HG03521 (cell line): ENCODE measurements at regions not wholly inside any gene's neighbourhood (a gene's known extent, or its start where the extent isn't known, plus 50 kb on each side); places are given as distances from the start of the nearest gene placed in this dataset.
"Not testable (repeated sequence)": the region's sequence is repeated elsewhere in the genome, so short reads cannot be mapped to it uniquely, and the experiment has no call there.

Source experiments
- ATAC-seq: cut with Tn5 transposase; IDR thresholded peaks from one replicate; pipeline ENCODE4 v1.9.1; 2021; ENCODE audit warnings: mild to moderate bottlenecking, moderate library complexity; ENCODE audit not compliant: unreplicated experiment

DNA sequence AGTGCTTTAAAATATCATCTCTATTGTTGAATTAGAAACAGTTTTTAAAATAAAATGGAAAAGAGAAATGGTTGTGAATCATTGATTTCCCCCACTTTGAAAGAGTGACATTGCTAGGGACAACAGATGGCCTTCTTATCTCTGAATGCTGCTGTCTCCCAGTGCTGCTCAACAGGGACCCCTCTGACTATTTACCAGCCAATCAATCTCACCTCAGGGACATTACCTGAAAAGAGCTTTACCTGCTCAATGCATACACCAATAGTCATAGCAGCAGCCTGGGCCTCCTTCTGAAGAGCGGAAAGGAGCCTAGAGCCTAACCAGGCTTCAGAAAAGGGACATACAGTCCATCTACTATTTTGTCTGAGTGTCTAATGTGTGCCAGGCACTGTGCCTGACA, 162.8 kb downstream of the CGGBP1 start:
- ATAC-seq, result no peak

GRCh38 chr3:87873136-87873535, 185.7 kb downstream of the CGGBP1 start:
- no peak for ATAC-seq

DNA sequence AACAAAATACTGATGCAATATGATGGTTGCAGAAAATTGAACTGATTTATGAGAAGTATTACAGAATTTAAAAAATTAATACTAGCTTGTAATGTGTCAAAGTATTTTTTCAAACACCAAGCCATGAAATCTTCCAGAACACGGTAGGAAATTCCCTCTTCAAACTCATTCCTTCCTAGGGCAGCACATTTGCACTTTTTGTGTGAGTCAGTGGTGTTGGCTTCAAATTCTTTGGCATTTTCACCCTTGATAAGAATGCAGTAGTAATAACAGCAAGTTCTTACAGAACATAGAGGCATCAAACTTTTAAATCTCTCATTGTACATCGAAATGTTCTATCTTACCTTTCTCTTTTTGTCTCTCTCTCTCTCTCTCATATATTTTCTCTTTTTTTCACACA, 191.8 kb downstream of the CGGBP1 start:
- ATAC-seq, result no peak

DNA sequence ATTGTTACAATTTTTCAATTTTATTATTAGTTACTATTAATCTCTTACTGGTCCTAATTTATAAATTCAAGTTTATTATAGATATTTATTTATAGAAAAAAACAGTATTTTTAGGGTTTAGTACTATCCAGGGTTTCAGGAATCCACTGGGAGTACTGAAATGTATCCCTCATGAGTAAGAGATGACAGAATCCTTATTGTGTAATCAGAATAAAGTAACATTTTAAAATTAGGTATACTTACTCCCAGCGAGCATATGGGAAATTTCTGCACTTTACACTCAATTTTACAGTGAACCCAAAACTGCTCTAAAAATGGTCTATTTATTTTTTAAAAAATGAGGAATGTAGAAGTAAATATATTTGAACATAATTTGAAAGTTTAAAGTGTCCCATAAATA, 202.7 kb downstream of the CGGBP1 start:
- no peak for ATAC-seq

DNA sequence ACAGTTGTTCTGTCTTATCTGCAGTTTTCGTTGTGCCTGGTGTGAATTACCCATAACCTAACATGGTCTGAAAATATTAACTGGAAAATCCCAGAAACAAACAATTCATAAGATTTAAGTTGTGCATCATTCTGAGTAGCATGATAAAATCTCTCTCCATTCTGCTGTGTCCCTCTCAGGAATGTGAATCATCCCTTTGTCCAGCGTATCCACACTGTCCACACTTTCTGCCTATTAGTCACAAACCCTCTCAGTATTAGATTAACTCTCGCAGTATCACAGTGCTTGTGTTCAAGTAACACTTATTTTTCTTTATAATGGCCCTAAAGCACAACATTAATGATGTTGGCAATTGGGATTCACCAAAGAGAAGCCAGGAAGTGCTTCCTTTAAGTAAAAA, 203.2 kb downstream of the CGGBP1 start:
- ATAC-seq, result no peak

- no peak for ATAC-seq
These were observed 203.6 kb downstream of the CGGBP1 start for GRCh38 chr3:87855211-87855610.

DNA sequence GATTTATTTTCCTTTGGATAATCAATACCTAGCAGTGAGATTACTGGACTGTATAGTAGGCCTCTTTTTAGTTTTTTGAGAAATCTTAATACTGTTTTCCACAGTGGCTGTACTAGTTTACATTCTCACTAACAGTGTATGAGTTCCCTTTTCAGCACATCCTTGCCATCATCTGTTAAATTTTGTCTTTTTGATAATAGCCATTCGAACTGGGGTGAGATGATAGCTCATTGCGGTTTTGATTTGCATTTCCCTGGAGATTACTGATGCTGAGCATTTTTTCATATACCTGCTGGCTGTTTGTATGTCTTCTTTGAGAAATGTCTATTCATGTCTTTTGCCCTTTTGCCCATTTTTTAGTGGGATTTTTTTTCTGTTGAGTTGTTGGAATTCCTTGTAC, 210.8 kb downstream of the CGGBP1 start:
- ATAC-seq, result no peak

DNA sequence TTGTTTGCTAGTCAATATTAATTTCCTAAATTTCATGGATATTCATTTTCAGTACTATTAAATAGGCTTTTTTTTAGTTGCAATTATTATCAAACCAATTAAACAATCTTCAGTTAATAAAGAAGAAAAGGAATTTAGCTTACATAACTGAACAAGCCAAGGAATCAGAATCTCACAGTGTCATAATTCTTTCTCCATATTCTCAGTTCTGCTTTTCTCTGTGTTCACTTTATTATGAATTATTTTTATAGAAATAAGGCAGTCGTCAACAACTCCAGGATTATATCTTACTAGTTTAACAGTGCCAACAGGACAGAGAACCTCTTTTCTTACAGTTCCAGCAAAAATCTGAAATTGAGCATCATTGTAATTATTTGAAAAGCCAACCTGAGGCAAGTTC, 221.7 kb downstream of the CGGBP1 start:
- ATAC-seq, result no peak

GRCh38 chr3:87836026-87836425, 222.8 kb downstream of the CGGBP1 start:
- ATAC-seq, result no peak

DNA sequence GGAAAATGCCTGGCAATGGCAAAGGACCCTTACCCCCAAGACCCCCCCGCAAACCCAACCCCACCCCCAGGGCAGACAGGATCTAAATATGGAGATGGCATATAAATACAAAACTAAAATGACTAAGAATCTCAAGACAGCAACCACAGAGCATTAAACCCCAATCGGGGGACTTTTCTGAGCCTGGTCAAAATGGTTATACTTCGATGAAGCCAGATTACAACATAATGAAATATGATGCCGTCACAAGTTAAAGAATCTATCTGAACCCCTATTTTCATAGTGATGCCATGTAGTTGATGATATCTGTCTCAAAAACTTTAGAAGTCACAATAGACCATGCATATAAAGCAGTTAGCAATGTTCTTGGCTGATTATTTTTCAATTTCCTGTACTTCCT, 223.6 kb downstream of the CGGBP1 start:
- no peak for ATAC-seq

DNA sequence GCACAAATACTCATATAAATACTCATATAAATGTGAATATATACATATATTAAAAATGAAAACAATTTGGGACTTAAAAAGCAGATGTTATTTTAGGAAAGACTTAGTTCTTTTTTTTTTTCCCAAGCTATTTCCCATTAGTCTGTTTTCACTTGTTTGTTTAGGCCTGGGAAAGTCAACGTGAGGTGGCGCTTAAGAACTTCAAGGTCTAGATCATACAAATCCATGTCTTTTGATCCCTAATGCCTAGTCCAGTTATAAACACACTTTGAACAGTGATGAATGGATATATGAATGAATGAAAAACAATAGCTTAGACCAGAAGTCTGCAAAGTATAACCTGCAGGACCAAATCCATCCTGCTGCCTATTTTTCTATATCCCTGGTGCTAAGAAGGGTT, 224.5 kb downstream of the CGGBP1 start:
- ATAC-seq, result no peak

DNA sequence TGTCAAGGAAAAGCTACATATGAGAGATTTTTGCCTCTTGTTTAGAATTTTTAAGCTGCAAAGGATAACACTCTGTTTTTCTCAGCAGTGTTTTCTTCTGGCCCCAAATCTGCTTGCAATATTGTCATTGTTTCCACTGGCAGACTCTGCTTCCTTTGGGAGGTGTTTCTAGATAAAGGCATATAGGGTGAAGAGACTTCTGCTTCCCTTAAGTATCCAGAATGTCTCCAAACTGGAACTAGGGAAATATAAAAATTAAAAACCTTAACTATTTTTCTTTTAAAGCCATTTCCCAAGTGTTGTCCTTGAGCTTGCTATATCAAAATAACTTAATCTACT, 225.8 kb downstream of the CGGBP1 start:
- no peak for ATAC-seq

DNA sequence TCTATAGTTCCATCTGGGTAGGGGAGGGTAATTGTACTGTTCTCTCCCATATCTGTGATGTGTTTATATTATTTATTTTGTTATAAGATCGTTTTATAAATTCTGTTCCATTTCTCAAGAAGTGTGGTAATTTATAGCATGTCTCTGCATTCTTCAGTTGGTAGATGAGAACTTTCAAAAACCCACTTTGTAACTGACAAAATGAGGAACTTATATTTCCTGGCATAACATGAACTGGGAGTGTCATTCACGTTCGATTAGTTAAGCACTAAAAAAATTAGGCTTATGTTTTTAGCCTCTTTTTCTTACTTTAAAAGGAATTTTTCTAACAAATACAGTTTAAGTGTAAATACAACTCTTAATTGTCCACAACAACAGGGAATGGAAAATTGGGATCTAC, 230.8 kb downstream of the CGGBP1 start:
- no peak for ATAC-seq

- ATAC-seq, result no peak
These were observed 236.2 kb downstream of the CGGBP1 start for GRCh38 chr3:87822563-87822962.

GRCh38 chr3:87813503-87813902, 245.3 kb downstream of the CGGBP1 start:
- ATAC-seq, result not testable (repeated sequence)

GRCh38 chr3:87811953-87812352, 246.9 kb downstream of the CGGBP1 start:
- no peak for ATAC-seq

- no peak for ATAC-seq
These were observed 248.3 kb downstream of the CGGBP1 start for GRCh38 chr3:87810452-87811016.

DNA sequence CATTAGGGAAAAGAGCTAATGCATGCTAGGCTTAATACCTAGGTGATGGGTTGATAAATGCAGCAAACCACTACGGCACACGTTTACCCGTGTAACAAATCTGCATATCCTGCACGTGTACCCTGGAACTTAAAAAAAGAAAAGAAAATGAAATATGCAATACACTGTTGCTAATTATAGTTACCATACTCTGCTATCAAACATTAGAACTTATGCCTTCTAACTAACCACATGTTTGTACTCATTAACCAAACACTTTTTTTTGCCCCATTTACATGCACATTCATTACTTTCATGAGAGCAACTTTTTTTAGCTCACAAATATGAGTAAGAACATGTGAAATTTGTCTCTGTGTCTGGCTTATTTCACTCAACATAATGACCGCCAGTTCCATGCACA, 253.1 kb downstream of the CGGBP1 start:
- ATAC-seq, result peak; percentile 63

DNA sequence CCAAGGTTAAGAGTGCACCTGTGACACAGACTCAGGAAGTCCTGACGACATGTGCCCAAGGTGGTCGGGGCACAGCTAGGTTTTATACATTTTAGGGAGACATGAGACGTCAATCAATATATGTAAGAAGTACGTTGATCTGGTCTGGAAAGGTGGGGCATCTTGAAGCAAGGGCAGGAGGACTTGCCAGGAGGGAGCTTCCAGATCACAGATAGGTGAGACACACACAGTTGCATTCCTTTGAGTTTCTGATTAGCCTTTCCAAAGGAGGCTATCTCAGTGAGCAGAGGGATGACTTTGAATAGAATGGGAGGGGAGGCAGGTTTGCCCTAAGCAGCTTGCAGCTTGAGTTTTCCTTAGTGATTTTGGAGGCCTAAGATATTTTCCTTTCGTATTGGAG, 257.4 kb downstream of the CGGBP1 start:
- no peak for ATAC-seq

DNA sequence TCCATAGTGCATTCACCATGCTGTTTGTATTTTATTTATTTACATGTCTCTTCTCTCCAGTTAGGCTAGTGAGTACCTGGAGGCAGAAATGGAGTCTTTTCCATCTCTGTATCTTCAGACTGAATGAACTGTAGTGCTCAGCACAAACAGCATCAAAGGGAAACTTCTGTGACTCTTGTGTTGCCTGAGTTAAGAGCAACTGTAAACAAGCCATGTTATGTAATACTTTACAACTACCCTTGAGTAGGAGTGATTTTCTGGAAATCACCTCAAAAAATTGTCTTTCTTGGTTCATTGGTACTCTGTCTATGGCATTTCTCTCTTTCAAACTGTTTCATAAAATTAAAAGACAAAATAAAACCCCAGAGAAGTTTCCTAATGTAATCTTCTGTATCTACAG, 258.3 kb downstream of the CGGBP1 start:
- ATAC-seq, result no peak

- ATAC-seq, result no peak
These were observed 260.2 kb downstream of the CGGBP1 start for GRCh38 chr3:87798567-87798947.

DNA sequence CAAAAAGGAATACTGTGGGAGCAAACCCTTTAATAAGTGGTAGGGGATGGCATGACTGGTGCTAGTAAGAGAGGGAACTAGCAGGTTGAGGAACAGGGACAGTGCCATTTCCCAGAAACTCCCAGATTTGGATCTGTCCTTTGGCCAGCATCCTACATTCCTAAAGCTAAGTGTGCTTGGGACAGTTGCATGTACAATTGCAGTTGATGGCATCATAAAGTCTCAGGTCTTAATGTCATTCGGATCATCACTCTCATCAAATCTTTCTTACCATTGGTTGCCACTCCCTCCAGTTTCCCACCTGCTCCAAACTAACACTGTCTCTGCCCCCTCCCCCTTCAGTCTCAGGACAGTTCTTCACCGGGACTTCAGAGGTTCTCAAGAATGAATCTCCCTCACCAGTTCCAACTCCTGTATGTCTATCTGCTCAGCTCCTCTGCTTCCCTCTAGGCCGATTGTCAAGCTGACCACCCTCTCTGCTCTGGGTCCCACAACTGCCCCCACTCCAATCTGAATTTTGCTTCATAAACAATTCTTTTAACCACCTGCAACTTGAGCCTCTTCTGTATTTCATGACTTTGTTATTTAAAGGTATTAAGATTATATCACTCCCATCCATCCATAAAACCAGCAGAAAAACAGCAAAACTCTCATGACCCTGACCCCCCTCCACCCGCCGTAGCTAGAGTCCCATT, 260.8 kb downstream of the CGGBP1 start:
- no peak for ATAC-seq

GRCh38 chr3:87796843-87797185, 262.0 kb downstream of the CGGBP1 start:
- ATAC-seq, result no peak
